GM18511 (cell line): ENCODE measurements at regions not wholly inside any gene's neighbourhood (a gene's known extent, or its start where the extent isn't known, plus 50 kb on each side); places are given as distances from the start of the nearest gene placed in this dataset.
"Not testable (repeated sequence)": the region's sequence is repeated elsewhere in the genome, so short reads cannot be mapped to it uniquely, and the experiment has no call there.

ENCODE experiments used
- ATAC-seq: cut with Tn5 transposase; IDR thresholded peaks from one replicate; pipeline ENCODE4 v1.9.1; 2021; ENCODE audit warnings: mild to moderate bottlenecking, moderate library complexity; ENCODE audit not compliant: unreplicated experiment

GRCh38 chr20:52447225-52447551 lies 255.6 kb upstream of the ZFP64 start:
- ATAC-seq, result no peak

DNA sequence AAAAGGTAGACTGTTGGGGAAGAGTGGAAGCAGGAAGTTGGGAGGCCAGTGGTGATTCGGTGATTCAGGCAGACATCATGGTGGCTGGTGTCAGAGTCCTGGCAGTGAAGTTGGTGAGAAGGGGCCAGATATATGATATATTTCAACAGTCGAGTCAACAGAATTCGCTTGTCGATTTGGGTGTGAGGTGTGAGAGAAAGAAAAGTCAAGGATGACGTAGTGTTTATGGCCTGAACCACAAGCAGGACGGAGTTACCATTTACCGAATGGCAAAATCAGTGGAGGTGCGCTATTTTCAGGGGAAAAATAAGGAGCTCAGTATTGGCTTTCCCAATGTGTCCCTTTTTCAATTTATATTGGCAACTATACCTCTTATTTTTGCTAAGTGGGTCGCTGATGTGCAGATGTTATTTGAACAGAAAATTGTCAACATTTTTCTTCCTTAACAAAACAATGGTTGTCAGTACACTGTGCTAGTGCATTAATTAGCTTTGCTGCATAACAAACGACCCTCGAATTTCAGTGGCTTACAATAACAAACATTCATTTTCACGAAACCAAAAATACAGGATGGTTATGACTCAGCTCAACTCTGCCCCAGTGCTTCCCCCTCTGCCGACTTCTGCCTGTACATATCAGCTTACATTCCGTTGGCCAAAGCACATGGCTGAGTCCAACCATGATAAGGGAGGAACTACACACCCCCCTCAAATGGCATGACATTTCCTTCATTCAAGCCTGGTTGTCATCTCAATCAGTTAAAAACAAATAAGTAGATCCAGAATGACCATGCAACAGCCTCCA lies 255.0 kb upstream of the ZFP64 start:
- no peak for ATAC-seq

DNA sequence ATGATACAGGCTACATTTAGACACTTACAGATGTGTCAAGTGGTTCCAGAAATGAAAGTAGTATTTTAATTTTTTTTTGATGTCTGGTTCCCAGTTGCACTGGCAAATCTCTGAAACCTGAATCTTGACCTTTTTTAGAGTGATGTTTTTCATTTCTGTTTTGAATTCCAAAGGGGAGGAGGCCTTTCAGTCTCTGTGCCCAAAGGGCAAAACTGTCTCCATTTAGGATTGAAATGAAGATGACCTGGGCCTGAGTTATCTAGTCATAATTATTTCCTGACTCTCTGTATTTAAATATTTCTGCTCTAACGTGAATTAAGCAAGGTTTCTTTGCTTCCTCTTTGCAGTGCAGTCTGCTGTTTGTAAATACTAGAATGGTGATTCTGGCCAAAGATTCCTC lies 252.9 kb upstream of the ZFP64 start:
- ATAC-seq, result no peak

DNA sequence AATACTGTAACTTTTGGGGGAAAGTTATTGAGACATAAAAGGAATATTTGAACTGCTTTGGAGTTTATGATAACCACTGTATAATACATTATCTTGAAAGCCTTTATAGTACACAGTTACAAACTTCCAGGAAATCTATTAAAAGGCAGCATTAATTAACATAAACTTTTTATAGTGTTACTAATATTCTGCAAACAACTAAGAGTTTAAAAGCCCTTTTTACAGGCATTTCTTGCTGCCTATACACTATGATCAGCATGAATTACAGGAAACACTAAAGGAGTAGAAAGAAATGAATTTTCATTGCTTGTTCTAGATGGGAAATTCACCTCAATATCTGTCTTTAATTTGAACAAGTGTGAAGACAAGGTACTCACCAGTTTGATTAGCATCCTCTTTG lies 252.3 kb upstream of the ZFP64 start:
- ATAC-seq, result no peak

DNA sequence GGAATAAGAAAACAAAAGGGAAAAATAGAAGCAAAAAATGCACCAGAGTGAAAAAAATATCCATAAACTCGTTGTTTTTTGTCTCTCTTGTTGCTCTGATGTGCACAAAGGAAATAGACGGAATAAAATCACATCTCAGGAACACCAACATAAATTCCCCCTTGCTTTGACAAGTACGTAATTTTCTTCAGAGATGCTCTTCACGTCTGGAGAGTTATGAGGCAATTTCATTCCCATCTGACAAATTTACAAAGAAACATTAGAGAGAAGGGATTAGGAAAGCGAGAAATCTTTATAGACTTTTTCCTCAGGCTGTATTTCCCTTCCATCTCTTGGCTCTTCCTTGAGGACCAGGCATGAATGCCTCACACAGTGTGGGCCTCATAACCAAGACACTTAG lies 250.1 kb upstream of the ZFP64 start:
- no peak for ATAC-seq

- no peak for ATAC-seq
Measured at GRCh38 chr20:52439375-52439774, 247.8 kb upstream of the ZFP64 start.

GRCh38 chr20:52438326-52438963 lies 246.9 kb upstream of the ZFP64 start:
- no peak for ATAC-seq

DNA sequence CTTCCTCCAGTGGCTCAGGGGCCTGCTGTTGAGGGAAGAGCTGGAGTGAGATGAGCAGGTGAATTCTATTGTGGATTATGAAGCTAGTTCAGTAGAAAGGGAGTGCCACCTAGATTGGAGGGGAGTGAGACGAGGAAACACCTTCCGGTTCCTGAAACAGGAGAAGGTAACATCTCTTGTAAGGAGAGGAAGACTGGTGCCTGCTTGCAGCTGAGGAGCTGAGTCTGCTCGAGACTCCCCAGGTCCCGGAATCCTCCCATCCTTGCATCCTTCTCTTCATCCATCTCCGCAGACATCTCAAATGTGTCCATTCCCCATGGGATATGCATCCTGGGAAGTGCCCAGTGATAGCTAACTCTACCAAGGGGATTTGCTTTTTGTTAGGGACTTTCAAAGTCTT lies 242.9 kb upstream of the ZFP64 start:
- ATAC-seq, result no peak

DNA sequence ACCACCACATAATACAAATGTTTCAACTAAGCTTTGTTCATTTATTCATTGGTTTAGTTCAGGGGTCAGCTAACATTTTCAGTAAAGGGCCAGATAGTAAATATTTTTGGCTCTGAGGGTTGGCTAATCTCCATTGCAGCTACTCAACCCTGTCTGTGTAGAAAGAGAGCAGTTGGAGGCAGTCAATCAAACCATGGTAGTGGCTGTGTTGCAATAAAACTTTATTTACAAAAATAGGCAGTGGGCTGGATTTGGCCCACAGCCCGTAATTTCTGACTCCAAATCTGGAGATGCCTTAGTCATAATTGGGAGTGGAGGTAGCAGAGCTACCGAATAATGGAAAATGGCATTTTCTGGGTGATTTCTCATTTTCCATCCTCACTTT lies 242.5 kb upstream of the ZFP64 start:
- ATAC-seq, result no peak

- no peak for ATAC-seq
Measured at GRCh38 chr20:52433326-52434040, 241.9 kb upstream of the ZFP64 start.

DNA sequence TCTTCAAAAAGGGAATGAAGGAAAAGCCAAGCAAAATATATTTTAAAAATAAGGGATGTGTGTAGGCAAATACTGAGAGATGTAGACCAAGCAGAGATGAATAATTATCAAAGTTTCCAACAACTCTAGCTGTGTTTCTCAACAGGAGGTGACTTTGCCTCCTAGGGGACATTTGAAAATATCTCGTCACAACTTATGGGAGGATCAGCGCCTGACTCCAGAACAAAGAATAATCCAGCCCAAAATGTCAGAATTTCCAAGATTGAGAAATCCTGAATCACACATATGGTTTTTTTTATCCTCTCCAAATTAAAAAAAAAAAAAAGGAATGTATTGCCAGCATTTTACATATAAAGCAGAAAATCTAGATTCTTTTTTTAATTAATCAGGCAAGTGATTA lies 241.2 kb upstream of the ZFP64 start:
- ATAC-seq, result no peak

- no peak for ATAC-seq
Measured at GRCh38 chr20:52429029-52429428, 237.4 kb upstream of the ZFP64 start.

GRCh38 chr20:52427960-52428359 lies 236.4 kb upstream of the ZFP64 start:
- no peak for ATAC-seq

DNA sequence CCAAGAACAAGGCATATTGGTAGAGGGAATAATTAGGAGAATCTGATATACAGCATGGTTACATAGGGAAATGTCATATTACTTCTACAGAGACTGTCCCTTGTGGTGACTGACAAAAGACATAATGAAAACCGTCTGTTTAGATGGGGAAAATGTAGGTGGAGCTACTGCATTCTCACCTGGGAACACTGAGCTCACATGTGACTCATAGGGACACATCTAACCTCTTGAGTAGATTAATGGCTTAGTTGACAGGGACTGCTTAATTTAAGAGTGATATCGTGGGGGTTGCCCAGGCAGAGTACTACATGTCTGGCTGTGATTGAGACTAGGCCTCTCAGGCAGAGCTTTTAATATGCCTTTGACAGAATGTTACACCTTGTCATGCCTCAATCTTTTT lies 235.3 kb upstream of the ZFP64 start:
- no peak for ATAC-seq

DNA sequence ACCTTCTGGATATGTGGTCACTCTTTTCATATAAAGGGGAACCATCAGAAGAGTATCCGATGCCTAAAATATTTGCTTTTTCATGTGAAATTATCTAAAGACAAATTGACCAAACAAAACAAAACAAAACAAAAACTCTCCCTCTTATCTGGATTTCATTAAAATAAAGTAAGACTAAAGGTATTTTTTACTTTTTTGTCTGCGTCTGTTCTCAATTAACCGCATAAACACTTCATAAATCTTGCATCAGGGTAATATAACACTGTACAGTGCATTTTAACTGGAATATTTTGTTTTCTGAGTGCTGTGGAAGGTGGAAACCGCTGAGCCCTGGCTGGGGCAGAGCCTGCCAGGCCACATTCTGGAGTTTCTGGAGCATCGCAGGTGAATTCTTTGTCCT lies 234.1 kb upstream of the ZFP64 start:
- ATAC-seq, result no peak

GRCh38 chr20:52425253-52425652 lies 233.7 kb upstream of the ZFP64 start:
- ATAC-seq, result no peak

GRCh38 chr20:52424357-52424942 lies 232.9 kb upstream of the ZFP64 start:
- not testable (repeated sequence) for ATAC-seq

- not testable (repeated sequence) for ATAC-seq
Measured at GRCh38 chr20:52423536-52424140, 232.1 kb upstream of the ZFP64 start.

GRCh38 chr20:52422574-52423336 lies 231.2 kb upstream of the ZFP64 start:
- ATAC-seq, result no peak

DNA sequence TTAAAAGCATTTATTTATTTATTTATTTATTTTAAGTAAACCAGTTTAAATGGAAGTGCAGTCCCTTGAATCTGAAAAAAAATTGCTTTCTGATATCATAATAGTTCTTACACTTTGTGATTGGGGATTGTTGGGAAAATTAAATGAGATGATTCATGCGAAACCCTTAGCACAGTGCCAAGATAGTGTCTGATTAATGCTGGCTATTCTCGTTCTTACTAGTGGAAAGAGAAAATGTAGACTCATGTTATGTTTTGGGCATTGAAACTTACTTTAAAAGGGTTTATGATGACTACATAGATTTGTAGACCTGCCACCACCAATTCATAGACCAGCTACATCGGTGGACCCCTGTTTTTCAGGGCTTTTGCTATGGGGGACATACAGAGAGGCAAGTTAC lies 229.2 kb upstream of the ZFP64 start:
- ATAC-seq, result no peak

GRCh38 chr20:52419205-52419604 lies 227.6 kb upstream of the ZFP64 start:
- no peak for ATAC-seq
